ENCODE measurements at regions not wholly inside any gene's neighbourhood (a gene's known extent, or its start where the extent isn't known, plus 50 kb on each side); places are given as distances from the start of the nearest gene placed in this dataset.

- H3K36me3 Mint-ChIP-seq (ENCODE audit: low read depth) = no peaks in the 10 kb centered on the region
- no peaks in the 10 kb centered on the region for H3K4me1 Mint-ChIP-seq
- no peak overlapping the region for H3K27ac Mint-ChIP-seq
- no peak overlapping the region for H3K4me3 Mint-ChIP-seq
- peaks cover under 1% of the 10 kb centered on the region for H3K9me3 Mint-ChIP-seq
- no peak for ATAC-seq
- peaks cover under 1% of the 10 kb centered on the region for H3K27me3 Mint-ChIP-seq
- DNase-seq = no peak
Measured at GRCh38 chr4:41420541-41420940, 117.4 kb upstream of the LIMCH1 start.

DNA sequence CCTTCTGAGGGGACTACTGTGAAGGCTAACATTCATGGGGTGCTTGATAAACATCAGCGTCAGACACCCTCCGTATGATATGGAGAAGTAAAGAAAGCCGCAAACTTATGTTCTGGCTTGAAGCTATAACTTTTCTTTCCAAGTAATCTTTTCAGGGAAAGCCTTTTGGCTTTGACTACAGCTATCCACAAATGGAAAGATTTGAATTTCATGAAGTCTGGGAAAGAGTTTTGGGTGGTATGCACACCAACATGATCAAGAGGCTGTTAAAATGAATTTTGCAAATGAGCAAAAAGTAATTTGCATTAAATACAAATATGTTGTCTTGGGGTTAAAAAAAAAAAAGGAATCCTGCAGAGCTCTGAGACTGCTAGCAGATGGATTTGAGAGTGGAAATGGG is 114.8 kb upstream of the LIMCH1 start:
- peaks cover 4% of the 10 kb centered on the region for H3K9me3 Mint-ChIP-seq
- no peak overlapping the region for H3K27ac Mint-ChIP-seq
- H3K36me3 Mint-ChIP-seq (ENCODE audit: low read depth) = no peaks in the 10 kb centered on the region
- H3K4me3 Mint-ChIP-seq = no peak overlapping the region
- DNase-seq (no peak), ATAC-seq (no peak)
- H3K4me1 Mint-ChIP-seq = no peaks in the 10 kb centered on the region
- peaks cover 3% of the 10 kb centered on the region for H3K27me3 Mint-ChIP-seq

DNA sequence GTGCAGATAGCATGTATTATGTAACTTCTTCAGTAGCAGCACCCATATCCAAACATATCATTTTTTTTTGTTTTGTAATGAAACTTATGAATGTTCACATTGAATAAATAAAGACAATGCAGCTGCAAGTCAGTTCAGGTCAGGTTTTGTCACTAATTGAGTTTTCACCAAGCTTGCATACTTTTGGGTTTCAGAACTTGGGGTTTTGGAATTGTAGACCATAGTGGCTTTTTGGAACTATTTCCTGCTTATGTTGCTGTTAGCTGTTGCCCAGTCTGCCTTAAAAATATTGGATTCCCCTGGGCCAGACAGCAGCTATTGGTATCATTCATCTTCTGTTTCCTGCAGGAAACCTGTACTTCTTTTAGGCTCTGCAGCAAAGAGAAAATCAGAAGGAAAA is 113.4 kb upstream of the LIMCH1 start:
- Mint-ChIP-seq H3K9me3 (peaks cover 5% of the 10 kb centered on the region), H3K4me3 (no peak overlapping the region), H3K4me1 (no peaks in the 10 kb centered on the region), H3K27ac (no peak overlapping the region), H3K27me3 (peaks cover 3% of the 10 kb centered on the region), H3K36me3 (ENCODE audit: low read depth) (no peaks in the 10 kb centered on the region)
- DNase-seq (no peak), ATAC-seq (no peak)

- Mint-ChIP-seq H3K36me3 (ENCODE audit: low read depth) (no peaks in the 10 kb centered on the region), H3K4me3 (no peak overlapping the region), H3K4me1 (no peaks in the 10 kb centered on the region), H3K27me3 (peaks cover 3% of the 10 kb centered on the region), H3K27ac (no peak overlapping the region), H3K9me3 (peaks cover 8% of the 10 kb centered on the region)
- no peak for ATAC-seq
- DNase-seq = no peak
Measured at GRCh38 chr4:41425650-41426049, 112.3 kb upstream of the LIMCH1 start.

GRCh38 chr4:41426539-41426938 is 111.4 kb upstream of the LIMCH1 start:
- DNase-seq (no peak), ATAC-seq (no peak)
- peaks cover 3% of the 10 kb centered on the region for H3K27me3 Mint-ChIP-seq
- no peaks in the 10 kb centered on the region for H3K36me3 Mint-ChIP-seq (ENCODE audit: low read depth)
- H3K27ac Mint-ChIP-seq = no peak overlapping the region
- H3K9me3 Mint-ChIP-seq = peaks cover 8% of the 10 kb centered on the region
- no peaks in the 10 kb centered on the region for H3K4me1 Mint-ChIP-seq
- no peak overlapping the region for H3K4me3 Mint-ChIP-seq

DNA sequence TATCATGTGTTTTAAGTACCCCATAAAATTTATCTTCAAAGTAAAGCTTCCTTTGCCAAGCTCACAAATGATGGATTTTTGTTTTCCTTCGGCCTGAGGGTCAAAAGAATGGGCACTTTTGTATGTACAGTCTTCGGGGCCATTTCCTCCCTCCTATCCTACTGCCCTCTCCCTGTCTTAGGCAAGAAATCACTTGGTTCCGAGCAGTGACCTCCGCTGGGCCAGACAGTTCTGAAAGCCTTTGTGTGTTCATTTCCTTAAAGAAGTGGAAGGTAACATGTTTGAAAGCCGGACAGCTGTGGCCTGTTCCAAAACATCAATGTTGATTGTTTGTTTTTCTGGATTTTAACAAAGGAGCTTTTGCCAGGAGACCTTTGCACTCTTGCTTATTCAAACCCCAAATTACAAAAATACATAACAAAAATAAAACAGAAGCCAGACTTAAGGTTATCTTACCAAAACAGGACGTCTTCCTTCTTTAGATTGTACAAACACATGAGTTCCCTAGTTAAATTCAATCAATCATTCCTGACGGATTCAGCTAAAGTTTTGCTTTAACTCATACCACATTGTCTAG is 110.6 kb upstream of the LIMCH1 start:
- peaks cover 8% of the 10 kb centered on the region for H3K9me3 Mint-ChIP-seq
- H3K4me1 Mint-ChIP-seq = no peaks in the 10 kb centered on the region
- no peak overlapping the region for H3K4me3 Mint-ChIP-seq
- ATAC-seq (no peak), DNase-seq (no peak)
- H3K27me3 Mint-ChIP-seq = peaks cover 3% of the 10 kb centered on the region
- no peak overlapping the region for H3K27ac Mint-ChIP-seq
- H3K36me3 Mint-ChIP-seq (ENCODE audit: low read depth) = no peaks in the 10 kb centered on the region

DNA sequence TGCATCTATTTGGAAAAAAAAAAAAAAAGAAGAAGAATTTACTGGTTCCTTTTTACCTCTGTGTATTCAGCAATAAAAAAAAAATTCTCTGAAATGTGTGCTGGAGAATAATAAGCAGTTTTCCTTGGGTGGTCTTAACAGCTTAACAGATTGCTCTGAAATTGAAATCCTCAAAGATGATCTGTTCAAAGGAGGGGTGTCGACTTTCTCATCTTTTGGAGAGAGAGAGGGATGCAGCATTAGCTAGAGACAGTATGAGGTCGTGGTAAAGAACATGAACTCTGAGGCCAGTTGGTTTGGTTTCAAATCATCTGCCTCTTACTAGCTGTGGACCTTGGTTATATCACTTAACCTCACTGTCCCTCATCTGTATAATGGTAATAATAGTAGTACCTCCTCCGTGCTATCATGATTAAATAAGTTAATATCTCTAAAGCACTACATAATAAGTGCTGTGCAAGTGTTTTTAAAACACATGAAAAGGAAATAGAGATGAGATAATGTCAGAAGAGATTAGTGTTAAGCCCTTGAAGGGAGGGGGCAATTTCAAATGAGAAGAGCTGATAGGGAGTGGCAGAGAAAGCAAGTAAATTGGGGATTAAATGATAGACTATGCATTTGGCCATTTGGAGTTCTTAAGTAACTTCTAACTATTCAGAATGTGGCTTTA is 109.9 kb upstream of the LIMCH1 start:
- ATAC-seq = no peak

DNA sequence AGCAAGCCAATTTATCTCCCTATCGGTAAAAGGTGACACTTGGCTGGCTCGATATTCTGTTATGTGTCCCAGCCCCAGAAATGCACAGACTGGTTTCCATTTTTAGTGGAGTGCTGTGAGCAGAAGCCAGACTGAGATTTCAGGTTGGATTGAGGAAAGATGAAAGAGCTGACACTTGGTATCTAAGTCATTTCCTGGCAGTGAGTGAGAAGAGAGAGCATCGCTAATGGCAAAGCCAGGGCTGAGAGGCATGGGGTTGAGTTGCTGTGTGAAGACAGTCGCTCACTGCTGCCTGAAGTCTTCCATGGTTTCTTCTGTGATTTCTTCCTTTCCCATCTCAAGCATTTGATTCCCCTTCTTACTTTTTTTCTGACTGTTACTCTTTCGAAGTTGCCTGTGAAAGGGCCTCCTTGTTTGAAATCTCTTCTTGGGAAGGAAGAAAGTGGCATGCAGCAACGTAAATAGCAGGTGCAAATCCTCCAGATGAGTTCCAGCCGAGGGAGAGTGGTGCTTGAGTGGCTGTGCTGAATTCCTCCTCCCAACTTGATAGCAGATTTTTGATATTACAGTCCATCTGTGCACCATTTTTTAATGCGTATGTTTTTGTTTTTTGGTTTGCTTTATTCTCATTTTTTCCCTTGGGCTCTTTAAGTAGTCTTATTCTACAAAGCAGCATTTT is 109.2 kb upstream of the LIMCH1 start:
- ATAC-seq = no peak
- H3K27me3 Mint-ChIP-seq = peaks cover 3% of the 10 kb centered on the region
- H3K36me3 Mint-ChIP-seq (ENCODE audit: low read depth) = no peaks in the 10 kb centered on the region
- H3K4me3 Mint-ChIP-seq = no peak overlapping the region
- no peak for DNase-seq
- no peaks in the 10 kb centered on the region for H3K4me1 Mint-ChIP-seq
- H3K27ac Mint-ChIP-seq = no peak overlapping the region
- peaks cover 8% of the 10 kb centered on the region for H3K9me3 Mint-ChIP-seq

More for the DNA sequence above, 109.9 kb upstream of the LIMCH1 start:
- Mint-ChIP-seq H3K27me3 (peaks cover 3% of the 10 kb centered on the region), H3K9me3 (peaks cover 8% of the 10 kb centered on the region), H3K4me1 (no peaks in the 10 kb centered on the region), H3K4me3 (no peak overlapping the region), H3K36me3 (ENCODE audit: low read depth) (no peaks in the 10 kb centered on the region), H3K27ac (no peak overlapping the region)
- DNase-seq = no peak

DNA sequence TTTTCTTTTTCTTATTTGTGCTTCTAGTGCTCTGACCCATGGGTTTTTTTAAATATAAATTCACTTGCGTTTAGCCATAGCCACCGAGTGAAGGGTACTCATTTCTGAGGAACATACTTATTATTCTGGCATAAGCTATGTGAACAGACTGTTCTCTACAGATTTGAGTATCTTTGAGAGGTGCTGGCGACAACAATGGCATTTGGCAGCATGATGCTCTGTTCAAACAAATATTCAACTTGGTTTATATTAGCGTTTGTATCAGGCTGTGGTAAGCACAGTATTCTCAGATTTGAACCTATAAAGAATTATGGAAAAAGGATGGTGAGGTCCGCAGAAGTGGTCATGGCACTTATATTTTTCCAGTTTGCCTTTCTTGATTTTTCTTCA is 108.7 kb upstream of the LIMCH1 start:
- no peaks in the 10 kb centered on the region for H3K36me3 Mint-ChIP-seq (ENCODE audit: low read depth)
- H3K4me1 Mint-ChIP-seq = no peaks in the 10 kb centered on the region
- no peak for ATAC-seq
- H3K27me3 Mint-ChIP-seq = peaks cover 3% of the 10 kb centered on the region
- H3K9me3 Mint-ChIP-seq = peaks cover 8% of the 10 kb centered on the region
- DNase-seq = no peak
- H3K4me3 Mint-ChIP-seq = no peak overlapping the region
- H3K27ac Mint-ChIP-seq = no peak overlapping the region

DNA sequence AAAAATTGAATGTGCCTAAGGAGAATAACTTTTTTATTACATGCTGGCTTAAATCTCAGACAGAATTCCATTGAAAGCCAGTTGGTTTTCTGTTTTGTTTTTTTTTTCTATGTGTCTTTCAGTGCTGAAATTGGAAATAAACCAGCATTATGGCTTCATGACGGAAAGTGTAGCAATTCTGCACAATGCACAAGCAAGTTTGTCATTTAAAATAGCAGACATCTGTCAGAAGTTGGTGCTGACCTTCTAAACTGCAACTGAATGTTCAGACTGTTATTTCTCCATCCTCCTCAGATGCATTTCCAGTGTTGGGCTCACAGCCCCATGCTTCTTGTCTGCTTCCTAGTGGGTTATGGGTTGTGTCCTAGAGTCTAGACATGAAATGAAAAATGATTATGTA is 107.2 kb upstream of the LIMCH1 start:
- Mint-ChIP-seq H3K27me3 (peaks cover under 1% of the 10 kb centered on the region), H3K36me3 (ENCODE audit: low read depth) (no peaks in the 10 kb centered on the region), H3K4me3 (no peak overlapping the region), H3K4me1 (no peaks in the 10 kb centered on the region), H3K27ac (no peak overlapping the region), H3K9me3 (peaks cover 5% of the 10 kb centered on the region)
- no peak for ATAC-seq
- no peak for DNase-seq

- H3K27me3 Mint-ChIP-seq = no peaks in the 10 kb centered on the region
- DNase-seq (no peak), ATAC-seq (no peak)
- no peaks in the 10 kb centered on the region for H3K4me1 Mint-ChIP-seq
- H3K9me3 Mint-ChIP-seq = peaks cover 4% of the 10 kb centered on the region
- no peak overlapping the region for H3K27ac Mint-ChIP-seq
- H3K4me3 Mint-ChIP-seq = no peak overlapping the region
- no peaks in the 10 kb centered on the region for H3K36me3 Mint-ChIP-seq (ENCODE audit: low read depth)
Measured at GRCh38 chr4:41431276-41431675, 106.7 kb upstream of the LIMCH1 start.

DNA sequence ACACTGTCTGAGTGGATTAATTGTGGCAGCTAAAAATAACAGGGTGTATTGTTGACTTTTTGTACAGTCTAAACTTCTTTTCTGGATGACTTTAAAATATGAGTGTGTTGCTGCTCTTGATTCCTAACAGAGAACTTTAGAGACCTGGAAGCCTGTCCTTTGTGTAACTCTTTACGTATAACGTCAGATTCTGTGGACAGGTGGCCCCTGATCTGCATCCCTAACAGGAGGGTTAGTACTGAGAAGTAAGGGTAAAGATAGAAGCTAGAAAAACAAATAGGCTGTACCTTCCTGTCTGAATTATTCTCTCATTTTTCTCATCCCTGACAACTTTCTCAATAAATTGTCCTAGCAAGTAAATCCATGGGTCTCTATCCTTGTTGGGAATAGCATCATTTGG is 105.7 kb upstream of the LIMCH1 start:
- no peaks in the 10 kb centered on the region for H3K36me3 Mint-ChIP-seq (ENCODE audit: low read depth)
- no peak overlapping the region for H3K27ac Mint-ChIP-seq
- no peak for ATAC-seq
- H3K9me3 Mint-ChIP-seq = peaks cover 4% of the 10 kb centered on the region
- no peaks in the 10 kb centered on the region for H3K4me1 Mint-ChIP-seq
- no peak for DNase-seq
- H3K4me3 Mint-ChIP-seq = no peak overlapping the region
- H3K27me3 Mint-ChIP-seq = no peaks in the 10 kb centered on the region

DNA sequence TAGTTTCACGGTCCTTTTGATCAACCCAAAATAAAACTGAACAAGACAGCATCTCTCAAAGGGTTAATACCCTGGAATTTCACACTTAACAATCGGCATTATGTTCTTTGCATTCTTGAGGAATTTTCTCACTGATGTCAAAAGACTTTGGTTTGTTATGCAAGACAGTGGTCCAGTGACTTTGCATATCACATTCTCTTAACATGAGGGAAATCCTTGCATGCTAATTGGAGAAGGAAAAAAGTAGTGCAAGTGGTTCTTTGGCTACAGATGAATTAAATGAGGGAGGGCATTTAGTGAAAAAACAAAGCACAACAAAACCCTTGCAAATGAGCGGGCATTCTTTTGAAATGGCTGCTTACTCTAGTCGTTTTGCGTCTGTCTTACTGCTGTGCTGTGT is 105.1 kb upstream of the LIMCH1 start:
- Mint-ChIP-seq H3K27me3 (no peaks in the 10 kb centered on the region), H3K27ac (no peak overlapping the region), H3K4me3 (no peak overlapping the region), H3K9me3 (peaks cover 4% of the 10 kb centered on the region), H3K36me3 (ENCODE audit: low read depth) (no peaks in the 10 kb centered on the region), H3K4me1 (no peaks in the 10 kb centered on the region)
- ATAC-seq (no peak), DNase-seq (no peak)

DNA sequence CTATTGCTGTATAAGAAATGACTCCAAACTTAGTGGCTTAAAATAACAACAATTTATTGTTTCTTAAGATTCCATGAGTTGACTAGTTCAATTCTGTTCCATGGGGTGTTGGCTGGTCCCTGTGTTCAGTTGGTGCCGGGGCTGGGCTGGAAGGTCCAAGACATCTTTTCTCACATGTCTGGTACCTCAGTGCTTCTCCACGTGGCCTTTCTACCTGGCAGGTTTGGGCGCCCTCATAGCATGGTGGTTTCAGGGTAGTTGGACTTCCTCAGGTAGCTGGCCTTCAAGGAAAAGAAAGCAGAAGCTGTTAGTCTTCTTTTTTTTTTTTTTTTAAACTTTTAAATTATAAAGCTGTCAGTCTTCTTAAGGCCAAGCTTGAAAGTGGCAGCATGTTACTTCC is 104.6 kb upstream of the LIMCH1 start:
- Mint-ChIP-seq H3K4me3 (no peak overlapping the region), H3K36me3 (ENCODE audit: low read depth) (no peaks in the 10 kb centered on the region)

GRCh38 chr4:41435510-41435909 is 102.4 kb upstream of the LIMCH1 start:
- H3K4me3 Mint-ChIP-seq = no peak overlapping the region
- no peaks in the 10 kb centered on the region for H3K36me3 Mint-ChIP-seq (ENCODE audit: low read depth)
- DNase-seq (no peak), ATAC-seq (no peak)
- H3K9me3 Mint-ChIP-seq = no peaks in the 10 kb centered on the region
- H3K27ac Mint-ChIP-seq = no peak overlapping the region
- no peaks in the 10 kb centered on the region for H3K4me1 Mint-ChIP-seq
- no peaks in the 10 kb centered on the region for H3K27me3 Mint-ChIP-seq

More for the DNA sequence above, 104.6 kb upstream of the LIMCH1 start:
- Mint-ChIP-seq H3K27me3 (no peaks in the 10 kb centered on the region), H3K4me1 (no peaks in the 10 kb centered on the region), H3K9me3 (peaks cover 4% of the 10 kb centered on the region), H3K27ac (no peak overlapping the region)
- ATAC-seq = no peak
- DNase-seq = no peak

All from activated naive CD8-positive, alpha-beta T cell treated with anti-CD3 and anti-CD28 coated beads, Interleukin-2, amount 50 U/mL, for 24 hours (primary cell).